ENCODE measurements at regions not wholly inside any gene's neighbourhood (a gene's known extent, or its start where the extent isn't known, plus 50 kb on each side); places are given as distances from the start of the nearest gene placed in this dataset.

GRCh38 chr22:48870436-48870835, 957.2 kb downstream of the BRD1 start:
- ATAC-seq: no peak
- H3K9me3 Mint-ChIP-seq: peaks cover 0 to 4% of the 10 kb centered on the region in 2 donors
- H3K27ac ChIP-seq (ENCODE audit: low read length): no peak overlapping the region
- H3K4me1 ChIP-seq (ENCODE audit: control insufficient read depth, insufficient read depth, low read length): no peaks in the 10 kb centered on the region
- no peak for TF ChIP-seq CTCF (IDR thresholded peaks at IDR 0.05)
- H3K9me3 ChIP-seq (ENCODE audit: control insufficient read depth, insufficient read depth, low read length): no peaks in the 10 kb centered on the region
- no peaks in the 10 kb centered on the region for H3K27me3 Mint-ChIP-seq (ENCODE audit: low read depth in 2 of 2)
- 82% methylated on average over 13 of the region's 13 CpGs for WGBS (ENCODE audit: insufficient coverage)
- H3K36me3 Mint-ChIP-seq: no peaks in the 10 kb centered on the region
- no peaks in the 10 kb centered on the region for H3K36me3 ChIP-seq (ENCODE audit: control insufficient read depth, insufficient read depth, low read length)
- intact Hi-C loops (cut with micrococcal nuclease): no loop called here
- no peaks in the 10 kb centered on the region for H3K27me3 ChIP-seq (ENCODE audit: control insufficient read depth, insufficient read depth, low read length)
- H3K4me3 ChIP-seq (ENCODE audit: low read length): no peak overlapping the region
- DNase-seq: no peak
- H3K4me1 Mint-ChIP-seq: no peaks in the 10 kb centered on the region
- H3K27ac Mint-ChIP-seq: no peak overlapping the region
- H3K4me3 Mint-ChIP-seq: no peak overlapping the region

GRCh38 chr22:48869788-48870187, 957.9 kb downstream of the BRD1 start:
- no peak overlapping the region for H3K27ac ChIP-seq (ENCODE audit: low read length)
- no peaks in the 10 kb centered on the region for H3K36me3 ChIP-seq (ENCODE audit: control insufficient read depth, insufficient read depth, low read length)
- Mint-ChIP-seq H3K9me3 (peaks cover 0 to 4% of the 10 kb centered on the region in 2 donors), H3K36me3 (no peaks in the 10 kb centered on the region), H3K4me3 (no peak overlapping the region), H3K27me3 (ENCODE audit: low read depth in 2 of 2) (peaks cover 0 to 4% of the 10 kb centered on the region in 2 donors), H3K4me1 (no peaks in the 10 kb centered on the region), H3K27ac (no peak overlapping the region)
- no peaks in the 10 kb centered on the region for H3K4me1 ChIP-seq (ENCODE audit: control insufficient read depth, insufficient read depth, low read length)
- H3K9me3 ChIP-seq (ENCODE audit: control insufficient read depth, insufficient read depth, low read length): no peaks in the 10 kb centered on the region
- TF ChIP-seq CTCF (IDR thresholded peaks at IDR 0.05): no peak
- H3K27me3 ChIP-seq (ENCODE audit: control insufficient read depth, insufficient read depth, low read length): no peaks in the 10 kb centered on the region
- ATAC-seq (no peak), DNase-seq (no peak)
- no peak overlapping the region for H3K4me3 ChIP-seq (ENCODE audit: low read length)
- intact Hi-C loops (cut with micrococcal nuclease): no loop called here
- WGBS (ENCODE audit: insufficient coverage): 87% methylated on average over 5 of the region's 5 CpGs

GRCh38 chr22:48869161-48869560, 958.5 kb downstream of the BRD1 start:
- H3K27ac Mint-ChIP-seq: no peak overlapping the region
- Histone ChIP-seq H3K27ac (ENCODE audit: low read length) (no peak overlapping the region), H3K36me3 (ENCODE audit: control insufficient read depth, insufficient read depth, low read length) (no peaks in the 10 kb centered on the region), H3K4me1 (ENCODE audit: control insufficient read depth, insufficient read depth, low read length) (no peaks in the 10 kb centered on the region), H3K9me3 (ENCODE audit: control insufficient read depth, insufficient read depth, low read length) (no peaks in the 10 kb centered on the region), H3K27me3 (ENCODE audit: control insufficient read depth, insufficient read depth, low read length) (no peaks in the 10 kb centered on the region), H3K4me3 (ENCODE audit: low read length) (no peak overlapping the region)
- no peaks in the 10 kb centered on the region for H3K4me1 Mint-ChIP-seq
- ATAC-seq (no peak), DNase-seq (no peak)
- intact Hi-C loops (cut with micrococcal nuclease): no loop called here
- peaks cover 0 to 11% of the 10 kb centered on the region in 2 donors for H3K27me3 Mint-ChIP-seq (ENCODE audit: low read depth in 2 of 2)
- no peaks in the 10 kb centered on the region for H3K36me3 Mint-ChIP-seq
- no peak overlapping the region for H3K4me3 Mint-ChIP-seq
- WGBS (ENCODE audit: insufficient coverage): 87% methylated on average over 12 of the region's 12 CpGs
- H3K9me3 Mint-ChIP-seq: peaks cover 0 to 4% of the 10 kb centered on the region in 2 donors
- TF ChIP-seq CTCF (IDR thresholded peaks at IDR 0.05): no peak

- H3K27me3 ChIP-seq (ENCODE audit: control insufficient read depth, insufficient read depth, low read length): no peaks in the 10 kb centered on the region
- H3K27me3 Mint-ChIP-seq (ENCODE audit: low read depth in 2 of 2): peaks cover 2 to 14% of the 10 kb centered on the region in 2 donors
- no peaks in the 10 kb centered on the region for H3K4me1 Mint-ChIP-seq
- H3K36me3 Mint-ChIP-seq: no peaks in the 10 kb centered on the region
- WGBS (ENCODE audit: insufficient coverage): 50% methylated on average over 6 of the region's 6 CpGs
- intact Hi-C loops (cut with micrococcal nuclease): no loop called here
- no peak for DNase-seq
- no peak overlapping the region for H3K27ac ChIP-seq (ENCODE audit: low read length)
- H3K36me3 ChIP-seq (ENCODE audit: control insufficient read depth, insufficient read depth, low read length): no peaks in the 10 kb centered on the region
- no peak for TF ChIP-seq CTCF (IDR thresholded peaks at IDR 0.05)
- ATAC-seq: no peak
- no peaks in the 10 kb centered on the region for H3K9me3 ChIP-seq (ENCODE audit: control insufficient read depth, insufficient read depth, low read length)
- H3K27ac Mint-ChIP-seq: no peak overlapping the region
- no peak overlapping the region for H3K4me3 Mint-ChIP-seq
- H3K4me3 ChIP-seq (ENCODE audit: low read length): no peak overlapping the region
- H3K4me1 ChIP-seq (ENCODE audit: control insufficient read depth, insufficient read depth, low read length): no peaks in the 10 kb centered on the region
- peaks cover 0 to 4% of the 10 kb centered on the region in 2 donors for H3K9me3 Mint-ChIP-seq
Observed at GRCh38 chr22:48868554-48868953, 959.1 kb downstream of the BRD1 start.
